ENCODE measurements at regions not wholly inside any gene's neighbourhood (a gene's known extent, or its start where the extent isn't known, plus 50 kb on each side); places are given as distances from the start of the nearest gene placed in this dataset.

GRCh38 chr9:728535-728934, 113.0 kb upstream of the DMRT1 start:
- TF ChIP-seq CTCF (IDR thresholded peaks at IDR 0.05 in 4 of 5, conservative IDR thresholded peaks at IDR 0.05 in 1 of 5) (no peak), POLR2A (IDR thresholded peaks at IDR 0.05) (no peak)
